GM19395 (cell line): ENCODE measurements at regions not wholly inside any gene's neighbourhood (a gene's known extent, or its start where the extent isn't known, plus 50 kb on each side); places are given as distances from the start of the nearest gene placed in this dataset.

Experiments used
- ATAC-seq: cut with Tn5 transposase; IDR thresholded peaks from one replicate; pipeline ENCODE4 v1.9.1; 2021; ENCODE audit warnings: mild to moderate bottlenecking, moderate library complexity; ENCODE audit not compliant: unreplicated experiment

DNA sequence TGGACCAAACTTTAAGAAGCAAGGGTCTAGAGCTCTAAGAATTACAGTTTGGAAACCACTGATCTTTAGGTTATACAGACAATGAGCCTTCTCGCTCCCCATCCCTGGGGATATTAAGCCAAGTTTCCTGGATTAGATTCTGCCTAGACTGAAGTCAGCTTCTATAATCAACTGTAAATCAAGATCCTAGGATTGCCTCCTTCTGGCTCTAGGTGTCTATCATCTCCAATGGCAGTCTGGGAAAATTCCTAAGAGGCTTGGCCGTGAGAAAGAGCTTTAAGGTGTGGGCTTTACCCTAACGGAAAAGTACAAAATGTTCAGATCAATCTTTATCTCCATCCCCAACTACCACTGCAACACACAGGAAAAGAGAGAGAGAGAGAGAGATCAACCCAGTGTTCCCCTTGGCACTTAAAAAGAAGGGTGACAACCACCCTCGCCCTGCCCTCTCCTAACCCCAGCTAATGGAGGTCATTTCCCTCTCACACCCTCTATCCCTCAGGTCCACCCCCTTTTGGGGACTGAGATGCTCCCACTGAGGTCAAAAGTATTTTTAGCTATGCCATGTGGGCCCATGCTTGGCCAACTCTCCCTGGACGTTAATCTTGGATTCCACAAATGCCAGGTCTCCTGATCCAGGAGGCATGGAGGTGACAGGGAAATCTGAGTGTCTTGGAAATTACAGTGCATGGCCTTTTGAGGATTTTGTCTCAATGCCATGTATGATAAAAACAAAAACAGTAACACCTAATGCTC is 202.8 kb upstream of the BCL6 start:
- ATAC-seq: no peak

DNA sequence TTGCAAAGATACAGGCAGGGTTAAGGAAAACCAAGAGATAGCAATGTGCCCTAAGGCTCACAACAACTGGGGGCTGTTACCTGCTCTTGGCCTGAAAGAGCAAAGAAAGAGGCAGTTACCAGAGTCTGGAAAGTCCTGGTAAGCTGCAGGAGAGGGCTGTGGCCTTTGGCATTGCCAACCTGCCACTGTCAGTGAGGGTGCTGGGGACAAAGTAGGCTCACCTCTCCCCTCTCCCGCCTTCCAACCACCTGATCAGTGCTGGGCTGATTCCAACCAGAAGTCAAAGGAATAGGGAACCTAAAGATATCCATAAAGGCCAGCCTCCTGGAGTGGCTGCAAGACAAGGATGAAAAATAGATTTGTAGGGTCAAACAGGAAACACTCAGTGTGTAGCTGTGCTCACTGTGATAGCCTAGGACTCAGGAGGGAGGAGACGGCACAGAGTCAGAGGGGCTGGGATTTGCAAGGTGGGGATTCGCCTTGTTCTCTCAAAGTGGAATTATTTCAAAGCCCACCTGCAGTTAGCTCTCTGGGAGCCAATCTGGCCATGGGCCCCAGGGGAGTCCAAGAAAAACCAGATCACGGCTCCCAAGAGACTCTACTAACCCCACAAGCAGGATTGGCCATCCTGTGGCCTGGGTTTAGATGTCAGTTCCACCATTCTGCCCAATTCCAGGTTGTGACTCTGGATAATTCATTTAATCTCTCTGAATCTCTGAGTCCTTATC is 204.0 kb upstream of the BCL6 start:
- no peak for ATAC-seq

DNA sequence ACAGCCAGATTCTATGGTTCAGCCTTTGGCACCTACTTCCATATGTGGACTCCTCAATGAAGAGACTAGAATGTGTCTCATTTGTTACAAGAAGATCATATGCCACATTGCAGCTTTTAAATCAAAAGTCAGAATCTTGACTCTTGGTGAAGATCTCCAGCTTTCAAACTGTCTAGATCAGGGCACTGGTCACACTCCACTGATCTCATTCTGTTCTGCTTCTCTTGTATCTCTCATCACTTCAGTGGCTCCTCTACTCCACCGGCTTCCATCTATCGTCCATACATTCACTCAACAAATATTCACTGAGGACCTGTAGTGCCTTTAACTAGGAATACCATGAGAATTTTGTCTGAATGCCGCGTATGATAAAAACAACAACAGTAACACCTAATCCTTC is 203.3 kb upstream of the LPP start:
- ATAC-seq: no peak

DNA sequence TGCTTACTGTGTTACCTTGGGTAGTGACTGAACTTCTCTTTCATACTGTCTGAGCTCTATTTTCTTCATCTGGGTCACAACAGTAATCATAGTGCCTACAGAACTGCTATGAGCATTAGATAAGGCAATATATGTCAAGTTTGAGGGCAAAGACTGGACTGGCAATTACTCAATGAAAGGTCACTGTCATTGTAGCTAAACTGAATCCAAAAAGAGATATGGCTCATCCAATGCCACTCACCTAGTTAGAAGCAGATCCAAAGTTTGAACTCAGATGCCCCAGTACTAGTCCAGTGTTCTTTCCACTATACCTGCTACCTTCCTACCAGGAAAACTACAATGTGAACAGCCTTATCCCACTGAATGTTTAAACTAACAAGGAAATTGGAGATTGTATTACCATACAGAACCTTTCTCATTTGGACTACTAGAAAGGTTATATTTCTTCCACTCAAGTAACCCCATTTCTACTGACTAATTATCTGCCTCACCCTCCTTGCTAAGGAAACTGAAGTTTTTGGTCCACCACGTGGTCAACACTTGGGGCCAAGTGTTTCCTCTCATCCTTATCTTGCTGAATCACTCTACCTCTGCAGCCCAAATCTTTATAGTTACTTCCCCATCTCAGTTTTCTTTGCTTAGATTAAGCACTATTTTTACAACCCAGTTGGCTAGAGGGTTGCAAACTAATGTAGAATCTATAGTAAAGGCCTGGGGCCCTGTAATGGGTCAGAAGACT is 202.3 kb upstream of the LPP start:
- no peak for ATAC-seq

DNA sequence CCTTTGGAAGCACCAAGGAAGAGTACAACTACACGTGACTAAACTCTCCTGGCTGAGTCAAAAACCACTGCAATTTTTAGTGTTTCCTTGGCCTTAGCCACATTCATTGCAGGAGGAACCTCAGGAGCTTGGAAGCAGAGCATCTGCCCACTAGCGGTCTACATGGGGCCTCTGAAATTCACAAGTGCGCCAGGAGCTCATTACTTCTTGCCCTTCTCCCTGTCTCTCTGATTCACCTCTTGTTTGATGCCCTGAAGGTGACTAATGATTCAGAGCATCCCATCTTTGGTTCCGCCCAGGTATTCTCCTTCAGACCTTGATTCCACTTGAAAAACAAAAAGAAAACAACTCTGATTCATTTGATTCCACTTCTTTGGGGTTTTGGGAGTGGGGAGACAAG is 201.1 kb upstream of the LPP start:
- no peak for ATAC-seq

DNA sequence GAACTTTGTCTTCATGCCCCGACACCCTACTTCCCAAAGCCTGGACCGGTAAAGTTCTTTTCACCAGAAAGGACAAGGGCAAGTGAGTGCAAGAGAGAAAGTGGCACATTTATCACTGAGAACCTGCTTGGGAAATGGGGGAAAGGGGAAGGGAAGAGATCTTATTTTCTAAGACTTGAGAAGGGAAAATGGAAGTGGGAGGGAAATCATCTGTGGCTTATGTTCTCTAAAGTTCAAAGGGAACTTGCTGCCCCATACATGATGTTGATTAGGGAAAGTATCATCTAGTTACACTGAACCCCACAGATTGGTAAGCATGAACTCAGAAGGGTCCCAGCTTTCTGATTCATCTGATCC is 199.5 kb upstream of the LPP start:
- no peak for ATAC-seq

DNA sequence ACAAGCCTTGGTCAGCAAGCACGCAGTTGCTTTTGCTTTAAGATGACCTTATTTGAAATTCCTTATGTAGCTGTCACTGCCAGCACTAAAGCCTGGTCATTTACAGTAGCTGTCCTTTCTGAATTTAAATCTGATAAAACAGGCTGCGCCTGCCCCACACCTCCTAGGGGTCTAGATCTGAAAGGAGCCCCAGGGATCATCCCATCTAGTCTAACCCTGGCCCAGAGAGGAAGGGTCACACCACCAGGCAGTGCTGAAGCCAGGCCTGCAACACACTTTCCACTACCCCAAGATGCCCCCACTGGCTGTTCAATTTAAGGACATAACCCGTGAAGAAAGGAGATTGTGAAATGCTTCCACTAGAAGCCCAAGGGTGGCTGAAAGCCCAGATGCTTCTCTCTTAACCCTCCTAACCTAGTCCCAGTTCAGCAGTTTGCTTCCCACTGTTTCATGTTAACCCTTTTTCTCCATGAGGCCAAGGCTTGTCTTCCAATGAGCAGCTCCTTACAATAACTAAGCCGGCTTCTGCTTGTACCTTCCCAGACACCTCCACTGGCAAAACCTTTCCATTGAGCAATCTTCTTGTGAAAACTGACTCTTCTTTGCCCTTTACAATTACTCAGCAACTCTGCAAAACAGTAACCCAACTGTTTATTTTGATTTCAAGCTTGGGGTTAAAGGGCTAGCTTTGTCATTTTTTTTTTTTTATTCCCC is 198.9 kb upstream of the LPP start:
- no peak for ATAC-seq

DNA sequence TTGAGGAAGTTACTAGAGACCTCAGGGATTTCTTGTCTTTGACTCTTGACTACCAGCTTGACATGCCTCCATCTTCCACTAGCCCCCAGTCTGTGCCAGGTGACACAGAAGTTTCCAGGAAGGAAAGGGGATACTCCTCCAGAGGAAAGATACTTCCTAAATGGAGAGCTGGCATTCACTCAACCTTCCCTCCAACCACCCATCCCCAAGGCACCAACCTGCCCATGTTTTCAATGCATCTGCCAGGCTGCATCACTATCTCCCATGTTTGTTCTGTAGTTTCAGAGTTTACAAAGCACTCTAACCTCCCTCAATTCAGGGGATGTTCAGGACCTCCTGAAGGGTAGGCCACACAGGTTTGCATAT is 198.4 kb upstream of the LPP start:
- ATAC-seq: no peak

DNA sequence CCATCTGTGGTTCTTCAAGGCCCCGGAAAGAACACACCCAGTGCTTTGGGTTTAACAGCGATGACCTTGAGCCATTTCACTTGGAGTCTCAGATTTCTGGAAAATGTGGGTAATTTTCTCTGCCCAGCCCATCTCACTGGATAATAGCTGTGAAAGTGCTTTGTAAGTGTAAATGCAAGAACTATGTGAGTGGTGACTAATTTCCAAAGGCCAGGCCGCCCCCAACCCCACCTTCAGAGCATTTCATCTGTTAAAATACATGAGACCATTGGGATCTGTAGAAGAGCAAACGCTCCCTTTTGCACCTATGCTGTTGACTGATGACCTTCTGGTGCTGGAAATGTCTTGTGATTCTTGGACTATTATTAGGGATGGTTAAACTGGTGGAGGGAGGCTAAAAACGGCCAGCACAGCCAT is 196.8 kb upstream of the LPP start:
- ATAC-seq: no peak

DNA sequence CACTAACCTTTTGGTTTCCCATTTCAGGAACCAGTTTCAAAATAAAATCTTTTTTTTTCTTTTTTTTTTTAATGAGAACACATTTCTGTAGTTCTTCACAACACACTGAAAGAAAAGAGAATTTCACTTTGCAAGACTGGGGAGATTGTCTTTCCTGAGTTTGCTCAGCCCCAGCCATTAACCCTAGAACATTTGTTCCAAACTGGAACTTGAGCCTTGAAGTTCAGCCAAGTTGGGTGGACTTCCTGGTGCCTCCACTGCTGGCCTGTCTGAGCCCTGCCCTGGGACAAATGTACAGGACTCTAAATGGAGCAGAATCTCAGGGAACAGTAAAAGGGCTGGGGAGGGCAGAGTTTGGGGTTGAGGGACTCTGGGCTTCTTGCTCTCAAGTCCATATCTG is 196.4 kb upstream of the LPP start:
- no peak for ATAC-seq

DNA sequence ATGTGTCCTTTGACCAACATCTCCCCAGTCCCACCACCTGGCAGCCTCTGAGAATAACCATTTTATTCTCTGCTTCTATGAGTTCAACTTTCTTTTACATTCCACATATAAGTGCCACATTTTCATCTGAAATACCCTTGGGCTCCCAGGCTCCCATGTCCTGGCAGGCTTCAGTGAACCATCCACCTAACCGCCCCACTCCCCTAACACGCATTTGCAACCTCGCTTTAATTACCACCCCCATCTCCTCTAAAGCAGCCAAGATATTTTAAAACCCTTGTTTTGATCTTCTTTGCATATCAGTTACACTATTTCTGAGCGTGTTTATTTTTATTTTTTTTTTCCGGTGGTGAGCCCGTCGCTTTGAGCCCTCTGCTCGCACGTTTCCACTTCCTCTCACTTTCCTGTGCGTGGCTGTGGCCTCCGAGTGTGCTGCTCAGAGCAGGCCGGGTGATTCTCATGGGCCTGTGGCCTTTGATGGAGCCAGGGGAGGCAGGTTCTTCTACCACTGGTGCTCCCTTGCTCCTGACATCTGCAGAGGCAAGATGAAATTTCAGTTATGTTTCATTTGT is 195.4 kb upstream of the LPP start:
- ATAC-seq: no peak

DNA sequence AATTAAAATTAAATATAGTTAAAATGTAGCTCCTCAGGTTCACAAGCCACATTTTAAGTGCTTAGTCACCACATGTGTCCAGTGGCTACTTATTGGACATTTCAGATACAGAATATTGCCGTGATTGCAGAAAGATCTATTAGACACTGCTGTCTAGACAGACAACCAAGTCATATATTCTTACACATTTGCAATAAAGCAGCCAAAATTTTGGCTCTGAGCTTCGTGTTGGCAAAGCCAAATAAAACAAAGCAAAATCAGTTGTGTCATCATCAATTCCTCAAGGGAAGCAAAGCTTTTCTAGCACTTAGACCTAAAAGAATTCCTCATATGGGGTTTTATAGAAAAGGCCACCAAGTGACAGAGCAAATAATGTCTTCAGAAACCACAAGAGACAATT is 193.1 kb upstream of the LPP start:
- no peak for ATAC-seq

DNA sequence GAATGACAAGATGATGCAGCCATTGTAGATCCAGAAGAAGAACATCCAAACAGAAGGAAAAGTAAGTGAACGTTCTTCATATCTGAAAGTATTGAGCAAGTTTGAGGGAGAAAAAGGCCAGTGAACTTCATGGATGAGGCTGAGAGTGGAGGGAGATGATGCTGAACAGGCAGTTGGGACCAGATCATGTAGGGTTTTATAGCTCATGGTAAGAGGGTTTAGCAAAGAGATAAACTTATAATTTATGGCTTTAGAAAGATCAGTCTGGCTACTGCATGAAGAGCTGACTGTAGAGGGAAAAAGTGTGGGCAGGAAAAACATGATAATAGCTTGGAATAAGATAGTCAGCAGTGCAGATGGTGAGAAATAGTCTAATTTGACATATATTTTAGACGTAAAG is 192.6 kb upstream of the LPP start:
- ATAC-seq: no peak

DNA sequence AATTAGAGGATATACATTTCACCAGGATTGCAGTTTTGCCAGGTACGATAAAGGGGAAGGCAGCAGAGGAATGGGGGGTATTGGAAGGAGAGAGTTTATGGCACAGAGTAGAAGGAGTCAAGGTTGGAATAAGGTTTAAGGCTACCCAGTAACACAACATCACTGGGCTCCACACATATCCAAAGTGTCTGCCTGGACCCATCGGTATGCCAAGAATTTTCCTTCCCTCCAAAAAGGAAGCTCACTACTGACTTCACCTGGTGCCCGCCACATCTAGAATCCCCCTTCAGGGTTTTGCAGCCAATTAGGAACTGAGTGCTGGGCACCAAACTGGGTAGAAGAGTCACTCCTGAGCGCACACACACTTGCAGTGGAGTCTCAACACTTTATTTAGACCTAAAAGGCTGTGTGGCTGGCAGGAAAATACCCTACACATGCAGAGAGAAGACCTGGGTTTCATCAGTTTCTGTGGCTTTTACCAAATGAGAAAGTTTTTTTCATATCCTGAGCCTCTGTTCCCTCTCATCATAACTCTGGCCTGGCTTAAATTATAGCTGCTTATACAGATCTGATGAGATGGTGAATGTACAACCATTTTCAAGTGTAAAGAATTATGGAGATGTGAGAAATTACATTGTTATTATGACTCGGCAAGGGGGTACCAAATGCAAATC is 190.8 kb upstream of the LPP start:
- no peak for ATAC-seq

DNA sequence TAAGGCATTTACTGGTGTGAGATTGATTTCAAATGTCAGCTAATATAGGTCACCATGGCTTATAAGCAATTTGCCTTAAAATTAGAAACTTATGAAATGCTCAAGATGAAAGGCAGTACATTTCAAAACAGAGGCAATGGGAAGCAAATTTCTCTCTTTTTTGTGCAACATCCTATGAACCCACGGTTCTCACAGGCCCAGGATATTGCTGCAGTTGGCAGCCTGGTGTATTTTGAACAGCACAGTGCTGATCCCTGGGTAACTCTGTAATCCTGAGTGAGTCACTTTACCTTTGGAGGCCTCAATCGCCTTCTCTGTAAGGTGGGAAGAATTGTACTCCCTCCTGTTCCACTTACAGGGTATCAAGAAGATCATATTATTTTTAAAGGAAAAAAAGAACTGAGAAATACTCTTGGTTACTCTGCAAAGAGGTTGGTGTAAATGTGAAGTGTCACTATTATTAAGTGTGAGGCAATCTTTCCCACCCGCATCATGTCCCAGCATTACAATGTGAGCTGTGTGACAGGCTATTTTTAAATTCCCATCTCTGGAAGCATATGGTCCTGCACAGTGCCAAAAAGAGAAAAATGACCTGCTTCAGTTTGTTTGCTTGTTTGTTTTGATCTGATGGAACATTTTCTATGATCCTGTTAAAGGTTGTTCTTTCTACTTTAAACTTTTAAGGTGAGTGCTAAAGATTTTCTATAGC is 190.1 kb upstream of the LPP start:
- ATAC-seq: no peak

DNA sequence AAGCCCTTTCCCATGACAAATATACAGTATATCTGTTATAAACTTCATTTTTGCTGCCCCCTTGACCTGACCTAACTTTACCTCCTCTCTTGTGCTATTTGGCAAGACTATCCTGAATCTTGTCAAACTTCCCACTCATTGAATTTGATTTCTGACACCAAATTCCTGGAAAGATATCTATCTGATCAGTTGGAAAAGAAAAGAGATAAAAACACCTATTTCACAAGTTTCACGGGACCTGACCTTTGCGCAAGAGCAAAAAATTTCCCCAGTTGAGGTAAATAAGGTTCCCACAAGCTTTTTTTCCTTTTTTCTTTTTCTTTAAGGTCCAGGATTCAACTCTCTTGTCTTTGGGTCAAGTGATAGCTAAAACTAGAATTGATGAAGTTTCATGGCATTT is 189.2 kb upstream of the LPP start:
- no peak for ATAC-seq

DNA sequence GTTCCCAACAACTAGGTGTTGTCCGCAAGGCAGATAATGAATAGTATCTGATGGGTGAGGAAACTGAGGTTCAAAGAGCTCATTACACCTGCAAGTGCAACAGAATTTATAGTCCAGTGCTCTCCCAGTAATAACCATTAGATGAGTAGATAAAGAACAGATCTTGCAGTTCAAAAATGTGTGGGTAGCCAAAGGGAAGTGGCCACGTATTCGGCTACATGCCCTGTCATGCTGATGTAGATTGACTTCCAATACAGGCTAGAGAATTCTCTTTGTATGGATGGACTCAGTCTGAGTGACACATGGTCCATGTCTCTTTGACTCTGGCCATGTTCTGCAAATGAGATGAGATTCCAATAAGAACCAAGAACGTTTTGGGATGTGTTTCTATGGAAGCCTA is 187.9 kb upstream of the LPP start:
- no peak for ATAC-seq

DNA sequence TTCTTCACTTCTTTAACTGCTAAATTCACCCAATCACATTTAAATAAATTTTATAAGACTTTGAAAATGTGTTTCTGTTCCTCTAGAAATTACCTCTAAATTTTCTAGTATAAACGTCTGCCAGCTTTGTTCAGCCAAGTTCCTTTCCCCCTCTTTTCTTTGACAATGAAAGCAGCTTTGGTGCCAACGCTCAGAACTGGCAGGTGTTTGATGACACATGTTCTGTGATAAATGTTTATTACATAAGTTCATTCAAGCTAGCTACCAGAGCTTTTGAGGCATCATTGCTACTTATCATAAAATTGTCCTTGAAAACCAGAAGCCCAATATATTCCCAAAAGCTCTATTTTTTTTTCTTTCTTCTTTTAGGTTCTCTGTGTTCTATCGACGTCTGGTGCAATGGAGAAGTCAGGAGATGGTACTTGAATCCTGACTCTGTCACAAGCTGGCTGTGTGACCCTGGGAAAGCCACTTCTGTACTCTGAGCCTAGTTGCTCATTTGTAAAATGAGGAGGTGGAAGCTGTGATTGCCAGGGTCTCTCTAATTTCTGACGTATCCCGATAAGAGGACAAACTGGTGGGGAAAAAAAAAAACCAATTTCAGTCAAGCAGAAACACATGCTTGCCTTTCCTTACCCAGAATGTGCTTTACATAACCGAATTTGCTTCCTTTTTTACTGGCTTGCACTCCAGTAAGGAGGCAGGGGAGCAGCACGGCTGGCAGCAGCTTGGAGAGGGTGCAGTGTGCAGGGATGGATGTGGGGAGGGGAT is 187.1 kb upstream of the LPP start:
- no peak for ATAC-seq

DNA sequence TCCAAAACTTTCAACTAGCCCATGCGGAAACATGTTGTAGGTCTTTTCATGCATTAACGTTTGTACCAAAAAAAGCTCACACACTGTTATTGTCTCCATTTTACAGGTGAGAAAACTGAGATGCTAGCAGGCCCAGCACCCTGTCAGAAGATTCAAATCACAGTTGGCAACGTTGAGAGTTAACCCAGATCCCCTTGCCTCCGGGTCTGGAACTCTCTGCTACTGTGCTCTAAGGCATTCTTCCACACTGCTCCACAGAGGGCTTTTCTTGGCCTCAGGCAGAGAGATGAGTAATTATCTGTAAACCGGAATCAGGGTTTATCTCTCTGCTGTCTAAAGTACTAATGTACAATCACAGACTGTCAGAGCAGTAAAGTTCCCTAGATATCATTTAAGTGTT is 186.0 kb upstream of the LPP start:
- no peak for ATAC-seq
